Left forelimb (tissue), 1 donor: ENCODE measurements at regions not wholly inside any gene's neighbourhood (a gene's known extent, or its start where the extent isn't known, plus 50 kb on each side); places are given as distances from the start of the nearest gene placed in this dataset.

Experiments used
- DNase-seq: peaks from one replicate; pipeline ENCODE4 v3.0.0-alpha.2; 2018; ENCODE audit warnings: low spot score

- peak; percentile 74 for DNase-seq
Observed at GRCh38 chr2:219769090-219769910, 141.9 kb downstream of the SLC4A3 start.

DNA sequence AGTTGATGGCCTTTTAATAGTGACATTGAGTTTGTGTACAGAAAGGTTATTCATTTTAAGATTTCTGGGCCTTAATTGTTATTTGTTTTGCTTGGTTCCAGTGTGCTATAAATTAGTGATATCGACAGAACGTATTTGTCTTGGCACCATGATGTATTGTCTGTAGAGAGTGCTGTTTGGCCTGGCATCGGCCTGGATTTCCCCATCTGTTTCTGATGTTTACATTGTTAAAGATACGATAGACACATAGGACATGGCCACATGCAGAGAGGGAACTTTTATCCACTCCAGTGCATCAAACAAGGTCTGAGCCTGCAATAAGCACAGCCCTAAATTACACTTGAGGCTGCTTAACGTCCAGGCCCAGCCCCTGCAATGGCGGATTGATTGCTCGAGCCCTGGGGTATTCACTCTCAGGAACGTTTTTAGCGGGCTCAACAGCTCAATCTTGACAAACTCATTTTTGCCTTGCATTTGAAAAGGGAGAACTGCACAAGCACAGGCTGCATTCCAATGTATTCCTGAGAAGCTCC is 144.7 kb downstream of the SLC4A3 start:
- DNase-seq, result no peak

DNA sequence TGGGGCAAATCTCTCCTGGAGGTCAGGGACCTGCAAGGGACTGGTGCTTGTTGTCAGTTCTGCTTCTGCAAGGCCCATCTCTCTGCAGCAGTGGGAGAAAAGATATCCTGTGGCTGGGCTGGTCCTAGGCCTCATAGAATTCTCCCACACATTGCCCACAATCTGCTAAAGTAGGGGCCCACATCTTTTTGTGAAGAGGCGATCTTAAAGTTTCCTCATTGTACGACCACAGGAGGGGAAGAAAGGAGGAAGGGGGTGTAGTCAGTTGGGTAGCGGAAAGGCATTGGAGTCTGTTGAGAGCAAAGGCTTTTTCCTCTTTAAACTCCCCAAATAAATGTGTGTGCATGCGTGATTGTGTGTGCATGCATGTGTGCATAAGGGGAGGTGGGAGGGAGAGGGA is 145.3 kb downstream of the SLC4A3 start:
- no peak for DNase-seq

DNA sequence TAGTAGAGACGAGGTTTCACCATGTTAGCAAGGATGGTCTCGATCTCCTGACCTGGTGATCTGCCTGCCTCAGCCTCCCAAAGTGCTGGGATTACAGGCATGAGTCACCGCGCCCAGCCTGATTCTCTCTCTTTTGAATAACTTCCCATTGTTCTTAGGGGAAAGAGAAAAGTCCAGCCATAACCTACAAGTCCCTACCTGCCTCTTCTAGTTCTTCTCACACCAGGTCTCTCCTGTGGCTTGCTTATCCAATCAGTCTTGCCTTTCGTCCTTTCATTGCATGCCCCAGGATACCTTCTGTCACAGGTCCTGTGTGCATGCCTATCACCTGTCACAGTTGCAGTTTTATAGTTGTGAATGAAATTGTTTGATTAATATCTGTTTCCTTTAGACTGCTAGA is 148.1 kb downstream of the SLC4A3 start:
- no peak for DNase-seq

- no peak for DNase-seq
Observed at GRCh38 chr2:219777388-219777787, 150.0 kb downstream of the SLC4A3 start.

GRCh38 chr2:219778189-219778588 is 150.8 kb downstream of the SLC4A3 start:
- no peak for DNase-seq

- DNase-seq, result no peak
Observed at GRCh38 chr2:219782737-219783348, 155.4 kb downstream of the SLC4A3 start.

GRCh38 chr2:219783359-219783975 is 156.0 kb downstream of the SLC4A3 start:
- DNase-seq, result peak; percentile 73

DNA sequence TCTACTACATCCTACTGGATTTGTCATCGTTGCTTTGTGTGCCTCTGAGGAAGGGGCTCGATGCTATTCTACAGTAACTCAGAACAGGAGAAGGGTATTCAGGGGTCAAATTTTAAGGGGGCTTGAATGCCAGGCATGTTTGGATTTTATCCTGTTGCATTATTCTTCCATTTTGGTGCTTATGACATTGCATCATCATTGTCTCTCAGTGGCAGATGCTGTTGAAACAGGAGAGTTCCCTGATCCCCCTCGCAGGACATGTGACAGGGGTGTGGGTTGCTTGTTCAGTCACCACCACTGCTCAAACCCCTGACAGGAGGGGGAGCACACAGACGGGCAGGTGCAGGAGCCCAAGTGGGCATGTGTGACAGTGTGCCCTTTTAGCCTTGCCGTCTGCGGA is 156.7 kb downstream of the SLC4A3 start:
- DNase-seq, result no peak

GRCh38 chr2:219789476-219789875 is 162.0 kb downstream of the SLC4A3 start:
- no peak for DNase-seq

- no peak for DNase-seq
Observed at GRCh38 chr2:219792446-219792845, 165.0 kb downstream of the SLC4A3 start.

- no peak for DNase-seq
Observed at GRCh38 chr2:219798430-219798829, 171.0 kb downstream of the SLC4A3 start.

DNA sequence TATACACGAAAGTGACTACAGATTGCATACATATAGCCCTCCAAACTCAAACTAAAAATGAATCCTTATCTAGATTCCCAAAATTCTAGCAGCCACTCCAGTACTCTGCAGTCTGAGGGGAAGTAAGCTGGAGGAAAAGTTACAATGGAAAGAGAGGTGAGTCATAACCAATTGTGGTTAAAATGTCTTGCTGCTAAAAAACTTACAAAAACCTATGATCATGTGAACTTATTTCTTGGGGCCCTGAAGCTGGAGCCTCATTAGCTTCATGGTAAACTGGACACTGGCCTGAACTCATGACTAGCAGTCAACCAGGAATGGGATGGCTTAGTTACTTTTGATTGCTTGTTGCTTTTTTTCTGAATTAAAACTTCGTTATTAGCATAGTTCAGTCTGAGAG is 175.9 kb downstream of the SLC4A3 start:
- no peak for DNase-seq

DNA sequence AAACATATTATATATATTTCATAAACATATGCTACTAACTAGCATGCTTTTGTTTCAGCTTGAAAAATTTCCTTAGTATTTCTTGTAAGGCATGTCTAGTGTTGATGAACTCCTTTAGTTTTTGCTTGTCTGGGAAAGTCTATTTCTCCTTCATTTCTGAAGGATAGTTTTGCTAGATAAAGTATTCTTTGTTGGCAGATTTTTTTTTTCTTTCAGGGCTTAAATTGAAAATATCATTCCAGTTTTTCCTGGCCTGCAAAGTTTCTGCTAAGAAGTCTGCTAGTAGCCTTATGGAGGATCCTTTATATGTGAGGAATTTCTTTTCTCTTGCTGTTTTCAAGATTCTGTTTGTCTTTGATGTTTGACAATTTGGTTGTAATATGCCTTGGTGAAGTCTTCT is 183.5 kb downstream of the SLC4A3 start:
- DNase-seq, result no peak

DNA sequence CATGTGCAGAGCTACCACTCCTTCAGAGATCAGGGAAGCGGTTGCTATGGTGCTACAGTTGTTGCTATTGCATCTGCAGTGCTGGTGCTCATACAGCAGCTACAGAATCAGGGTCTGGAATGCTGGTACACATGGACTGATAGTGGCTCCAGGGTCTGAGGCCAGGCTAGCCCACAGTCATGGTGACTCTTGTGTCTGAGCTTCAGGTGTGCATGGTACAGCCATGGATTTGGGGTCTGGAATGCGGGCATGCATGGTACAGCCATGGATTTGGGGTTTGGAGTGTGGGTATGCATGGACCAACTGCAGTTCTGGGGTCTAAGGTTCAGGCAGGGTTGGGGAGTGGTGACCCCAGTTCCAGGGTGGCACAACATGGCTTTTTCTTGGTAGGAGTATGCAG is 185.2 kb downstream of the SLC4A3 start:
- DNase-seq, result no peak

DNA sequence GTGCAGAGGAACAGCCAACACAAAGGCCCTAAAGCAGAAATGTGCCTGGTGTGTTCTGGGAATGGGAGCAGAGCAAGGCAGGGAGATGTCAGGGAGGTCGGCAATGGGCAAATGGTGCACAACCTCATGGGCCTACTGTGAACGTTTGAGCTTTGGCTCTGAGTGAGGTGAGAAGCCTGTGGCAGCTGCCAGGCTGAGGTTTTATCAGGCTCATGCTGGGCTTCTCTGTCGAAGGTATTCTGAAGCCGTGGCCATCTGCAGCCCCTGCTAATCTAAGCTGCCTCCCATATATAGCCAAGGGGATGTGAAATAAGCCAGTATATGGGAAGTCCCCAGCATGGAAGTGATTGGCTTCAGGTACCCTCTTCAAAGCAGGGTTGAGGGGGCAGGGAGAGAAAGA is 193.3 kb downstream of the SLC4A3 start:
- DNase-seq, result no peak

DNA sequence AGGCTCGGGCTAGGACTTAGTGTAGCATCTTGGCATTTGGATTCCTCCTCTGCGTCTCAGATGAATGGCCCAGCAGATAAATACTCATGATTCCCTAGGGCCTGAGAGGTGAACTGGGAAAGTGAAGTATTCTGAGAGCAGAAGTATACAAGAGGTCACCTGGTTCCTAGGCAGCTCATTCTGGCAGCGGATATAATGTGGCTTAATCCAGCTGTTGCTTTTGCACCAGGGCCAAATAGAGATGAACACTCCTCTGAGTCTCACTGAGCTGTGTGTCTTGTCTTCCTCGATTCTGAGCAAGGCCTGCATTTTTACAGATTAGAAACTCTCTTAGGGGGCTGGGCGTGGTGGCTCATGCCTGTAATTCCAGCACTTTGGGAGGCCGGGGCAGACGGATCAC is 196.1 kb downstream of the SLC4A3 start:
- DNase-seq, result no peak

DNA sequence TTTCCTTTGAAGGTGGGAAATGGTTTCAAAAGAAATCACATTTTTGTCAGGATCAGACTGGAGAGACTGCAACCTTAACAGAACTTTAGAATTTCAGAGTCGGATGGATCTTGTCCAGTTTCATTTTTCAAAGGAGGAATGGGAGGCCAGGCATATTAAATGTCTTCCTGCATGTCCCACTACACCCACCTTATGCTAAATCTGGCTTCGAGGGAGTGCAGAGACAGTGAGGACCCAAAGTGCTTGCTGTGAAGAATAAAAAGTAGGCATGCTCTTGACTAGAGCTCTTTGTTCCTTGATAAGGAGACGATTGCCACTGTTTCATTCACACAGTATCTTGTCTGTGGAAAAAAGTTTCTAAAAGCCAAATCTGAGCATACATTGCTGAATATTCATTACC is 197.6 kb downstream of the SLC4A3 start:
- no peak for DNase-seq

- DNase-seq, result no peak
Observed at GRCh38 chr2:219828127-219828526, 200.7 kb downstream of the SLC4A3 start.

- DNase-seq, result no peak
Observed at GRCh38 chr2:219829667-219830352, 202.4 kb downstream of the SLC4A3 start.

DNA sequence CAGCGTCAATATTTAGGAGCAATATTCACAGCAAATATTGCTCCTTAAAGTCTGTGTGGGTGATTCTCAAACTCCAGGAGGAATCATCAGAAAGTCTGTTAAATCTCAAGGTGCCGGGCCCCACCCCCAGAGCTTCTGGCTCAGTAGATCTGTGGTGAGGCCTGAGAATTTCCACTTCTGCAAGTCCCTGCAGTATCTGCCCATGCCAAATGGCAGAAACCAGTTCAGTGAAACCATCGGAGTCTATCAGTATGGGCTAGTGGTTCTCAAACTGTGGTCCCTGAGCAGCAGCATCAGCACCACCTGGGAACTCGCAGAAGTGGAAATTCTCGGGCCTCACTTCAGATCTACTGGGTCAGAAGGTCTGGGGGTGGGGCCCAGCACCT is 202.9 kb downstream of the SLC4A3 start:
- no peak for DNase-seq

- no peak for DNase-seq
Observed at GRCh38 chr2:219831957-219832356, 204.5 kb downstream of the SLC4A3 start.

DNA sequence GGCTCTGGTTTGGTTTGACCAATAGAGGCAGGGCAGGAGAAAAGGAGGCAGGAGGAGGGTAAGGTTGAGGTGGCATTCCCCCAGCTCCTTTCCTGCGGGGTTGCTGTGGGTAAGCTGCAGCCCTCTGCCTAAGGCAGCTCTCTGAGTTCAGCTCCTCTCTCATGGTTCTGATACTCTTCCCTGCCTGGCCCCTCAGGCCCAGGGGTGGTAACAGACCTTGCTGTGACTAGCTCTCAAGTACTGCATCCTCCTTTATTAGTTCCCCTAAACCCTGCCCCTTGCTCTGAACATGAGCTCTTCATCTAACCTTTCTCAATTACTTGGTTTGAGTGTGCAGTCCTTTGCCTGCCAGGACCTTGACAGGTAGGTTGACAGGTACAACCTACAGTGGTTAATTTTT is 205.5 kb downstream of the SLC4A3 start:
- no peak for DNase-seq
